Colonic mucosa (tissue), 4 donors: ENCODE measurements at regions not wholly inside any gene's neighbourhood (a gene's known extent, or its start where the extent isn't known, plus 50 kb on each side); places are given as distances from the start of the nearest gene placed in this dataset.

Source experiments
- DNase-seq: peaks from one replicate; pipeline ENCODE4 v3.0.0-alpha.2; 2020
- H3K27ac ChIP-seq: fragments of 200-600 bp; one replicate; pipeline ENCODE4 v1.8.0; 2021
- H3K27me3 ChIP-seq: fragments of 200-600 bp; one replicate; pipeline ENCODE4 v1.8.0; 2021
- H3K36me3 ChIP-seq: fragments of 200-600 bp; one replicate; pipeline ENCODE4 v1.8.0; 2021
- H3K4me1 ChIP-seq: fragments of 200-600 bp; one replicate; pipeline ENCODE4 v1.8.0; 2021; ENCODE audit warnings: mild to moderate bottlenecking
- H3K4me3 ChIP-seq: fragments of 200-600 bp; one replicate; pipeline ENCODE4 v1.8.0; 2021
- H3K9ac ChIP-seq, 2 donors: one replicate each; pipeline ENCODE4 v1.7.0; 2013; ENCODE audit warnings: control low read depth in 2 of 2, low read depth in 2 of 2, low read length in 2 of 2
- H3K9me3 ChIP-seq: fragments of 200-600 bp; one replicate; pipeline ENCODE4 v1.8.0; 2021
- intact Hi-C: fragments of 100-400 bp; cut with DNase I; formaldehyde crosslinking; loops from one replicate; pipeline ENCODE4 v1.14.1; 2022
- TF ChIP-seq, protein P1 (sequence below): fragments of 200-600 bp; IDR thresholded peaks from one replicate; pipeline ENCODE4 v1.8.0; 2022; ENCODE audit warnings: antibody characterized with exemption, mild to moderate bottlenecking
- donor health status: healthy.
- donor health status: DM: no; HTN: no; CAD: no.
- donor health status: DM: no; HTN: no; CAD: no.

DNA sequence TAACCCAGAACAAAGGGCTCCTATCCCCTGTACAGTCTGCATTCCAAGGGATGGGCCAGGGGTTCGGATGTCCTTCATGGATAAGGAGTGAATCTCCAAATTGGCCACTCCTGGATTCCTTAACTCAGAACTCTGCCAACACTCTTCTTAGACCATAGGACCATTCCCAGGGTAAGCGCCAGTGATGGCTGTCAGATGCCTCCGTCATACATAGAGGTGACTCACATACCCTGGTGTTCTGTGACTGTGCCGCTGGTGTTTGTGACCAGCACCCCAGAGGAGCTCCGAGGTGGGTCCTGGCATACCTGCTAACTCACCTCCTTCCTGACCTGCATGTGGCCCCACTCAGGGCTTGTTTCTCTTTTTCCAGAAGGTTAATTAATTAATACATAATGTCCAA, 134.7 kb downstream of the KLF13 start:
- H3K27me3 ChIP-seq: no peaks in the 10 kb centered on the region
- TF ChIP-seq, protein P1, sequence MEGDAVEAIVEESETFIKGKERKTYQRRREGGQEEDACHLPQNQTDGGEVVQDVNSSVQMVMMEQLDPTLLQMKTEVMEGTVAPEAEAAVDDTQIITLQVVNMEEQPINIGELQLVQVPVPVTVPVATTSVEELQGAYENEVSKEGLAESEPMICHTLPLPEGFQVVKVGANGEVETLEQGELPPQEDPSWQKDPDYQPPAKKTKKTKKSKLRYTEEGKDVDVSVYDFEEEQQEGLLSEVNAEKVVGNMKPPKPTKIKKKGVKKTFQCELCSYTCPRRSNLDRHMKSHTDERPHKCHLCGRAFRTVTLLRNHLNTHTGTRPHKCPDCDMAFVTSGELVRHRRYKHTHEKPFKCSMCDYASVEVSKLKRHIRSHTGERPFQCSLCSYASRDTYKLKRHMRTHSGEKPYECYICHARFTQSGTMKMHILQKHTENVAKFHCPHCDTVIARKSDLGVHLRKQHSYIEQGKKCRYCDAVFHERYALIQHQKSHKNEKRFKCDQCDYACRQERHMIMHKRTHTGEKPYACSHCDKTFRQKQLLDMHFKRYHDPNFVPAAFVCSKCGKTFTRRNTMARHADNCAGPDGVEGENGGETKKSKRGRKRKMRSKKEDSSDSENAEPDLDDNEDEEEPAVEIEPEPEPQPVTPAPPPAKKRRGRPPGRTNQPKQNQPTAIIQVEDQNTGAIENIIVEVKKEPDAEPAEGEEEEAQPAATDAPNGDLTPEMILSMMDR: no peak
- H3K9ac ChIP-seq: no peak overlapping the region
- no peaks in the 10 kb centered on the region for H3K9me3 ChIP-seq
- no peak overlapping the region for H3K4me3 ChIP-seq
- no peak for DNase-seq
- intact Hi-C loops: no loop called here
- no peak overlapping the region for H3K27ac ChIP-seq
- H3K36me3 ChIP-seq: no peaks in the 10 kb centered on the region
- peaks cover 3% of the 10 kb centered on the region for H3K4me1 ChIP-seq

DNA sequence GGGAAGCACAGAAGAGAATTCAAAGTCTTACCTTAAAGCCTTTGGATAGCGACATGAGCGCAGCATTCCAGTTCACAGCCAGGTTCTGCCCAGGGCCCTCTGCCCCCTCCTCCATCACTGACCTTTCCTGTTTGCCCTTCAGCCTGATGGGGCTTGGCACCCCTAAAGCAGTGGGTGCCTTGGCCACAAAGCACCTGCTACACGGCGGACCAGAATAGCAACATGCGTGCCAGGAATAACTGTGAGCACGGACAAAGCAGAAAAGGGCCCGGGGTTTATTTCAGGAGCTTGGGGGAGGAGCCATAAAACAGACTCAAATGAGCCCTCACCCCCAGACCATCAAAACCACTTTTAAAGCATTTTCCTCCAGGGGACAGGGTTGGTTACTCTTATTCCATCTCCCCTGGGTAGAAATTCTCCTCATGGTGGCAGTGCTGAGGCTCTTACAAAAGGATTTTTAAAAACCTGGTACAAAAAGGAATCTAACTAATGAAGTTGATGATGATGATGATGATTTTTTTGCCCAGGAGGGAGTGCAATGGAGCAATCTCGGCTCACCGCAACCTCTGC, 135.4 kb downstream of the KLF13 start:
- TF ChIP-seq, protein P1: no peak
- Histone ChIP-seq H3K27ac (no peak overlapping the region), H3K27me3 (no peaks in the 10 kb centered on the region), H3K4me1 (peaks cover 3% of the 10 kb centered on the region), H3K9me3 (no peaks in the 10 kb centered on the region), H3K36me3 (no peaks in the 10 kb centered on the region), H3K4me3 (no peak overlapping the region), H3K9ac (no peak overlapping the region)
- no peak for DNase-seq
- intact Hi-C loops: no loop called here

DNA sequence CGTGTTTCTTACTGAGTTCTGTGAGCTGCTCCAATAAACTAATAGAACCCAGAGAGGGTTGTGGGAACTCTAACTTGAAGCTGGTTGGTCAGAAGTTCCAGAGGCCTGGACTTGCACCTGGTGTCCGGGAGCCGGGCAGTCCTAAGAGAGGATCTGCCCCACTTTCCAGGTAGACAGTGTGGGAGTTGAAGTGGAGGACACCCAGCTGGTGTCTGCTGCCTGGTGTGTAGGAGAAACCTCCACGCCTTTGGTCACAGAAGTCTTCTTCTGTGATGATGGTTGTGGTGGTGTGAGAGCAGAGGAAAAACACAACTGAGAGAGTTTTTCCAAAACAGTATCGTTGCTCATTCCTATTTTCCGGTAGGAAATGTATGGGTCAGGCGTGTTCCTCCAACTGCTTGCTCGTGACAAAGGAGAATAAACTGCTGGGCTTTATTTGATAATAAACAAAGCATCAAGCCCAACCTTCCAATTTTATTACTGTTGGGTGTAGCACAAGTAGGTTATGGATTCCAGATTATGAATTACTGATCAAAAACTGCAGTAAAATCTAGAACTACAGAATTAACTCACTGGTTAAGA, 137.0 kb downstream of the KLF13 start:
- no peaks in the 10 kb centered on the region for H3K36me3 ChIP-seq
- H3K4me3 ChIP-seq: no peak overlapping the region
- H3K9me3 ChIP-seq: no peaks in the 10 kb centered on the region
- H3K27me3 ChIP-seq: no peaks in the 10 kb centered on the region
- peak overlapping the region; percentile 83 for H3K27ac ChIP-seq
- peaks cover 3% of the 10 kb centered on the region for H3K4me1 ChIP-seq
- H3K9ac ChIP-seq: peak overlapping the region in 1 of 2 donors; percentile 80
- no peak for DNase-seq
- intact Hi-C loops: no loop called here
- TF ChIP-seq, protein P1: no peak

DNA sequence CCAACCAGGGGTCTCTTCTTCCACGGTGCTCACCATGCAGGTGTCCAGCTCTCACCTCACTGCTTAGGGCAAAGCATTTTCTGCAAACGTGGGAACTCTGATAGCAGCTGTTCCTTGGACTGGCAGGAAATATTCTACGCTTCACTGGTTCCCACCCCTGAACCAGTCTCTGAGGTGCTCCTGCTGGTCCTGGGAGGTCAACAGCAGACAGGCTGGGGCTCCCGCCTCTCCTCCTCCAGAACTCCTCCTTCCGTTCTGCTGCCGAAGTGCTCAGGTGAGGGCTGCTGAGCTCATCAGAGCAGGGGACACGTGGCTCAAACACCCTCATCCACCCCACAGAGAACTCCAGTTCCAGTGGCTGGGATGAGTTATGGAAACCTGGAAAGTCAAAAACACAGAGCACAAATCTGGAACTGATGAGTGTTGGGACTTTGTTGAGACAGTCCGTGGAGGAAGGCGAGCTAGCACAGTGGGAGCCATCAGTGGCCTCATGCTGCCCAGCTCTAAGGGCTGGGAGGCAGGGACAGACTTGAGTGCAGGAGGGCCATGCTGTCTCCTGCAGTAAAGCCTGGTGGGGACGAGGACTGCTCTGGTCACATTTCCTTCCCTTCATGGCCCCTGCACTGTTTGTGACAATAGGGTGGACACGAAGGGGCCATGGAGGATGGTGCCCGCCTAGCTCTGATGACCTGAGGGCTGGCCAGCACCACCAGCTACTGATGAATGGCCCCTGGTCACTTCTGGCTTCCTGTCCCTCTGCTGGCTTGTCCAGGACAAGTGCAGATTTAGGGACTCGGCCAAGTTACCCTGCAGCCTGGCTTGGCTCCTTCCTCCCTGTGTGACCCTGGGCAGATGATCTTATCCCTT, 137.8 kb downstream of the KLF13 start:
- Histone ChIP-seq H3K4me1 (peaks cover 3% of the 10 kb centered on the region), H3K9me3 (no peaks in the 10 kb centered on the region), H3K27me3 (no peaks in the 10 kb centered on the region), H3K36me3 (no peaks in the 10 kb centered on the region), H3K4me3 (no peak overlapping the region), H3K27ac (peak overlapping the region; percentile 83), H3K9ac (peak overlapping the region in 1 of 2 donors; percentile 80)
- TF ChIP-seq, protein P1: no peak
- no peak for DNase-seq
- intact Hi-C loops: no loop called here

DNA sequence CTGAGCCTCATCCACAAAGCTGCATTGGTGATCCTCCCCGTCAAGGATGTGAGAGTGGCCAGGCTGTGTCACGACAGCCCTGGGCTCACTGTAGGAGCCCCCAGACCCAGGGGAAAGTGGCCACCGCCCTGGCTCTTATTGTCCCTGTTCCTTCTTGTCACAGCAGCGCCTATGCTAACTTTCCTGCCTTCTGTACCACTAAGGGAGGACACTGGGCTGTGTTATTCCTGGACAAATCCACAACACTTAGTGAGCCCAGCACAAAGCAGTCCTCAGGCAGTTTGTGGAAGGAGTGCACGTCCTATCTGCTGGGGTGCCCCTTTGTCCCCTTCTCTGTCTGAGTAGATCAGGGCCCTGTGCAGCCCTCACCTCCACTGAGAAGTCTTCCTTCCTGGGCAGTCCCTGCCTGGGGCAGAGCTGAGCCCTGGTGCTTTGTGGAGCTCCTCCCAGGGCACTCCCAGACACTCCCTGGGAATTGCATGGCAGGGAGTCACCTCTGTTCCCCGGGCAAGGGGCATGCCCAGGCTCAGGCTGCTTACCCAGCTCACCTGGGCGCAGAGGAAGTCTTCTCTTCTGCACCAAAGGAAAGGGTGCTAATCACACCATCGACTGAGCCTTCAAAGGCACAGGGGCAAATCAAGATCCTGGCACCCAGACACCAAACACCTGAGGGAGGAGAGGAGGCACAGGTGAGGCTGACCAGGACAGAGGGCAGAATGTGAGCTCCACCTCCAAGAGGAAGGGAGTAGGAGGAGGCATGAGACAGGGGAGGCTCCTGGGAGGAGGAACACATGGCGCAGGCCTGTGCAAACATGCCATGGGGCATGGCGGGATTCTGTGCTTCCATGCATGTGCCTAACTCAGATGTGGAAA, 138.7 kb downstream of the KLF13 start:
- H3K9ac ChIP-seq: peak overlapping the region in 1 of 2 donors; percentile 80
- H3K36me3 ChIP-seq: no peaks in the 10 kb centered on the region
- peaks cover 3% of the 10 kb centered on the region for H3K4me1 ChIP-seq
- no peaks in the 10 kb centered on the region for H3K9me3 ChIP-seq
- peak overlapping the region; percentile 83 for H3K27ac ChIP-seq
- H3K27me3 ChIP-seq: no peaks in the 10 kb centered on the region
- no peak overlapping the region for H3K4me3 ChIP-seq
- peak; percentile 90 for DNase-seq
- intact Hi-C loops: no loop called here
- TF ChIP-seq, protein P1: no peak
